B cell (primary cell): ENCODE measurements at regions not wholly inside any gene's neighbourhood (a gene's known extent, or its start where the extent isn't known, plus 50 kb on each side); places are given as distances from the start of the nearest gene placed in this dataset.

Source experiments
- EZH2 ChIP-seq: IDR thresholded peaks from 2 replicates; pipeline ENCODE4 v1.6.1; 2012; ENCODE audit warnings: borderline replicate concordance, low read depth, mild to moderate bottlenecking, moderate library complexity, low read length; ENCODE audit not compliant: insufficient read depth, poor library complexity, severe bottlenecking
- TF ChIP-seq, protein P1 (sequence below): fragments of 200-600 bp; IDR thresholded peaks from one replicate; pipeline ENCODE4 v1.8.0; 2022; ENCODE audit warnings: antibody characterized with exemption, mild to moderate bottlenecking

- TF ChIP-seq EZH2: no peak
- TF ChIP-seq, protein P1, sequence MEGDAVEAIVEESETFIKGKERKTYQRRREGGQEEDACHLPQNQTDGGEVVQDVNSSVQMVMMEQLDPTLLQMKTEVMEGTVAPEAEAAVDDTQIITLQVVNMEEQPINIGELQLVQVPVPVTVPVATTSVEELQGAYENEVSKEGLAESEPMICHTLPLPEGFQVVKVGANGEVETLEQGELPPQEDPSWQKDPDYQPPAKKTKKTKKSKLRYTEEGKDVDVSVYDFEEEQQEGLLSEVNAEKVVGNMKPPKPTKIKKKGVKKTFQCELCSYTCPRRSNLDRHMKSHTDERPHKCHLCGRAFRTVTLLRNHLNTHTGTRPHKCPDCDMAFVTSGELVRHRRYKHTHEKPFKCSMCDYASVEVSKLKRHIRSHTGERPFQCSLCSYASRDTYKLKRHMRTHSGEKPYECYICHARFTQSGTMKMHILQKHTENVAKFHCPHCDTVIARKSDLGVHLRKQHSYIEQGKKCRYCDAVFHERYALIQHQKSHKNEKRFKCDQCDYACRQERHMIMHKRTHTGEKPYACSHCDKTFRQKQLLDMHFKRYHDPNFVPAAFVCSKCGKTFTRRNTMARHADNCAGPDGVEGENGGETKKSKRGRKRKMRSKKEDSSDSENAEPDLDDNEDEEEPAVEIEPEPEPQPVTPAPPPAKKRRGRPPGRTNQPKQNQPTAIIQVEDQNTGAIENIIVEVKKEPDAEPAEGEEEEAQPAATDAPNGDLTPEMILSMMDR: no peak
These were observed 676.1 kb downstream of the RNF144A start for GRCh38 chr2:7593360-7593759.
